ENCODE measurements at regions not wholly inside any gene's neighbourhood (a gene's known extent, or its start where the extent isn't known, plus 50 kb on each side); places are given as distances from the start of the nearest gene placed in this dataset.
A peak's percentile ranks its signal among the peaks of the same experiment; 100 is the strongest.

GRCh38 chr2:219782737-219783348, 155.4 kb downstream of the SLC4A3 start:
- no peak overlapping the region for H3K4me3 ChIP-seq (replicated peaks; ENCODE audit: low read depth, low read length)
- no peak for TF ChIP-seq CTCF (IDR thresholded peaks at IDR 0.05; ENCODE audit: low read length, missing control alignments)
- no peak for DNase-seq (ENCODE audit: low read depth)

DNA sequence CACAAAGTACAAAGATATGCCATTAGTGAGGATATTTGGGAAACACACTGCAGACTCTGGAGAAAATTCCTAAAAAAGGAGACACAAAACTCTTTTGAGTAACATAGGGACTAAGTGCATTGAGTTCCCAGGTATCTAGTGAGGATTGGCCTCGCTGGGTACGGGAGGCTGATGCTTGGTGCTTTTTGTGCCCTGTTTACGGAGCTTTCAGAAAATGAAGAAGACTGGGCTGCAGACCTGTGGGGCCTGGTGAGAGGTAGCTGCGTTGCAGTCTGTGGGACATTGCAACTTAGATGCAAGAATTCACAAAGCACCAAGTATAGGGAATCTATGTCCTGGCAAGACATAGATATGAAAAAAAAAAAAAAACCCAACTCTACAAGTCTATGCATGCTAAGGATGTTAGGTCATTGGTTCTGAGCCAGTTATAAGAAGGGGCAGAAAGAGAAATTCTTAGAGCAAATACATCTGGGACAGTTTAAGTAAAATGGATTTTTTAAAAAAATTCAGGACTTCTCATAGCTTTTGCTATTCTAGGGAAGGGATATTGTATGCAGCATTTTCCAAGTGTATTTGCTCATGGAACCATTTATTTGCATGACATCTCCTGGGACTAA, 156.0 kb downstream of the SLC4A3 start:
- no peak for DNase-seq (ENCODE audit: low read depth)
- H3K4me3 ChIP-seq (replicated peaks; ENCODE audit: low read depth, low read length) = no peak overlapping the region
- no peak for TF ChIP-seq CTCF (IDR thresholded peaks at IDR 0.05; ENCODE audit: low read length, missing control alignments)

GRCh38 chr2:219784178-219784577, 156.7 kb downstream of the SLC4A3 start:
- TF ChIP-seq CTCF (IDR thresholded peaks at IDR 0.05; ENCODE audit: low read length, missing control alignments) = no peak
- no peak for DNase-seq (ENCODE audit: low read depth)
- no peak overlapping the region for H3K4me3 ChIP-seq (replicated peaks; ENCODE audit: low read depth, low read length)

DNA sequence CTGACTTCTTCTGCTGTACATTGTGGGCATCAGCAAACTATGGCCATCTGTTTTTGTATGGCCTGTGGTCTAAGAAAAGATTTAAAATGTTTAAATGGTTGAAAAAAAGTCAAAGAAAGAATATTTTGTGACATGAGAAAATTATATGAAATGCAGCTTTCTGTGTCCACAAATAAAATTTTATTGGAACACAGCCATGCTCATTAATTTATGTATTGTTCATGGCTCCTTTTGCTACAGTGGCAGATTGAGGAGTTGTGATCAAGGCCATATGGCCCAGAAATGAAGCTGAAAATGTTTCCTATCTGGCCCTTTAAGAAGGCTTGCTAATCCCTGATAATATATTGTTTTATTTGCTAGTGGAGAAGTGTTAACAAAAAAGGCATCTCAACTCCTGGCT, 162.0 kb downstream of the SLC4A3 start:
- DNase-seq (ENCODE audit: low read depth) = no peak
- H3K4me3 ChIP-seq (replicated peaks; ENCODE audit: low read depth, low read length) = no peak overlapping the region
- TF ChIP-seq CTCF (IDR thresholded peaks at IDR 0.05; ENCODE audit: low read length, missing control alignments) = no peak

- H3K4me3 ChIP-seq (replicated peaks; ENCODE audit: low read depth, low read length) = no peak overlapping the region
- TF ChIP-seq CTCF (IDR thresholded peaks at IDR 0.05; ENCODE audit: low read length, missing control alignments) = no peak
- no peak for DNase-seq (ENCODE audit: low read depth)
Observed at GRCh38 chr2:219792446-219792845, 165.0 kb downstream of the SLC4A3 start.

- no peak overlapping the region for H3K4me3 ChIP-seq (replicated peaks; ENCODE audit: low read depth, low read length)
- no peak for DNase-seq (ENCODE audit: low read depth)
- TF ChIP-seq CTCF (IDR thresholded peaks at IDR 0.05; ENCODE audit: low read length, missing control alignments) = no peak
Observed at GRCh38 chr2:219798430-219798829, 171.0 kb downstream of the SLC4A3 start.

DNA sequence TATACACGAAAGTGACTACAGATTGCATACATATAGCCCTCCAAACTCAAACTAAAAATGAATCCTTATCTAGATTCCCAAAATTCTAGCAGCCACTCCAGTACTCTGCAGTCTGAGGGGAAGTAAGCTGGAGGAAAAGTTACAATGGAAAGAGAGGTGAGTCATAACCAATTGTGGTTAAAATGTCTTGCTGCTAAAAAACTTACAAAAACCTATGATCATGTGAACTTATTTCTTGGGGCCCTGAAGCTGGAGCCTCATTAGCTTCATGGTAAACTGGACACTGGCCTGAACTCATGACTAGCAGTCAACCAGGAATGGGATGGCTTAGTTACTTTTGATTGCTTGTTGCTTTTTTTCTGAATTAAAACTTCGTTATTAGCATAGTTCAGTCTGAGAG, 175.9 kb downstream of the SLC4A3 start:
- DNase-seq (ENCODE audit: low read depth) = peak; percentile 12
- no peak overlapping the region for H3K4me3 ChIP-seq (replicated peaks; ENCODE audit: low read depth, low read length)
- no peak for TF ChIP-seq CTCF (IDR thresholded peaks at IDR 0.05; ENCODE audit: low read length, missing control alignments)
